ENCODE measurements at regions not wholly inside any gene's neighbourhood (a gene's known extent, or its start where the extent isn't known, plus 50 kb on each side); places are given as distances from the start of the nearest gene placed in this dataset.

- H3K27ac ChIP-seq = no peak overlapping the region
- TF ChIP-seq ZFX (IDR thresholded peaks at IDR 0.05) (no peak), CTCF (conservative IDR thresholded peaks at IDR 0.05) (no peak)
These were observed 273.6 kb upstream of the TAS2R1 start for GRCh38 chr5:9903801-9904200.

DNA sequence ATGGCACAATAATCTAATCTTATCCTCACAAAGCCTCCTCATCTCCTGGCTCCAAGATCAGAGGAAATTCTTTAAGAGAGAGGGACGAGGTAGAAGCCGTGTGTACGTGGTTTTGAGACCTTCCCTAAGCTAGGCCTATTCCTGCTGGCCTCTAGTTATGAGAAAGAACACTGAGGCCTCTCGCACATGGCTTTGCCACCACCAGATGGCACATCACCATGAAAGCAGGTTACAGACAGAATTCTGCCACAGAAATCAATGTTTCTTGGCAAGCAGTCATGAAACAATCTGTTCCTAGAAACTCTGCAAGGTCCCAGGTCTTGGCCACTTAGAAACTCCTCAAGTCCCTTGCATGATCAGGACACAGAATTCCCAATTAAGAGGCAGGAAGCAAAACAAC, 268.2 kb upstream of the TAS2R1 start:
- no peak overlapping the region for H3K27ac ChIP-seq
- peak; percentile 71 for TF ChIP-seq CTCF (conservative IDR thresholded peaks at IDR 0.05)
- no peak for TF ChIP-seq ZFX (IDR thresholded peaks at IDR 0.05)

GRCh38 chr5:9895302-9895645, 265.1 kb upstream of the TAS2R1 start:
- H3K27ac ChIP-seq = no peak overlapping the region
- no peak for TF ChIP-seq ZFX (IDR thresholded peaks at IDR 0.05)
- TF ChIP-seq CTCF (conservative IDR thresholded peaks at IDR 0.05) = no peak

- TF ChIP-seq CTCF (conservative IDR thresholded peaks at IDR 0.05) (no peak), ZFX (IDR thresholded peaks at IDR 0.05) (no peak)
- no peak overlapping the region for H3K27ac ChIP-seq
These were observed 264.6 kb upstream of the TAS2R1 start for GRCh38 chr5:9894571-9895301.

- H3K27ac ChIP-seq = no peak overlapping the region
- no peak for TF ChIP-seq CTCF (conservative IDR thresholded peaks at IDR 0.05)
- TF ChIP-seq ZFX (IDR thresholded peaks at IDR 0.05) = no peak
These were observed 262.5 kb upstream of the TAS2R1 start for GRCh38 chr5:9892696-9893095.

DNA sequence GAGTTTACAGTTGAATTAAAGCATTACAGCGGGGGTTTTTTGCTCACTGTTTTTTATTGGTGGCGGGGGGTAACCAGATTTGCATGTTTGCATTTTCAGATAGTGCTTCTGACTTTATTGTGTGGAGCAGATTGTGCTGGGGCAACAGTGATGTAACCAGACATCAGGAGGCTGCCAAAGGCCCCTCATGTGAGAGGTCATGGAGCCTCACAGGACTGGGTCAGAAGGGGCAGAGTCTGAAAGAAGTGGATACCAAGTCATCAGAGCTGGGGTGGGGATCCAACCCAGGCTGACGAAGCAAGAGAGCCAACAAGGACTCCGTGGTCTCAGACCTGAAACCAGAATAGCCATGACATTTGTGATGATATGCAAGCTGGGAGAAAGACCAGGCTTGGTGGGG, 259.4 kb upstream of the TAS2R1 start:
- no peak for TF ChIP-seq ZFX (IDR thresholded peaks at IDR 0.05)
- no peak for TF ChIP-seq CTCF (conservative IDR thresholded peaks at IDR 0.05)
- H3K27ac ChIP-seq = no peak overlapping the region

DNA sequence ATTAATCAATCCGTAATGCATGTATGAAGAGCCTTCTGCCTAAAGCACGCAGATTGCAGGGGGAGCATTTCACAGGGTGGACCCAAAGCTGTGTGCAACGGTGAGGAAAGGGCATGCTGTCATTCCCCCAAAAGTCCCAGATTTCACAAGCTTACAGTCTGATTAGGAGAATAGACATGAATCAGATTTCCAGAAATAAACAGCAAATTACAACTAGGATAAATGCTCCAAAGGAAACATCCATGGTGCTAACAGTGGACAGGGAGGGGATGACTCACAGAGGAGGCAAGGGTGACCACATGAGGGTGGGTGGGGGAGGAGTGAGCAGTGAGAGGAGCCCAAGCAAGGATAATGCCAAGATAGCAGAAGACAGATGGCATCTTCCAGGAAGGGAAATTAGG, 258.4 kb upstream of the TAS2R1 start:
- TF ChIP-seq ZFX (IDR thresholded peaks at IDR 0.05) (no peak), CTCF (conservative IDR thresholded peaks at IDR 0.05) (no peak)
- no peak overlapping the region for H3K27ac ChIP-seq
